IMR-90 (cell line): ENCODE measurements at regions not wholly inside any gene's neighbourhood (a gene's known extent, or its start where the extent isn't known, plus 50 kb on each side); places are given as distances from the start of the nearest gene placed in this dataset.

Experiments used
- ATAC-seq: fragments of 200-7000 bp; cut with Tn5 transposase; 2 replicates; pipeline ENCODE4 v1.9.1; 2020; ENCODE audit warnings: low read depth, mild to moderate bottlenecking, moderate library complexity
- BruUV-seq: library from RNA; stranded (reverse); fragments of 400-500 nt; replicated peaks from 2 replicates; lab custom pipeline; 2021; lab: Mats Ljungman, UMichigan
- CTCF ChIA-PET: fragments of 300-600 bp; formaldehyde crosslinking; extraction: SDS; loops from one replicate; lab custom pipeline; 2021; ENCODE audit warnings: antibody characterized with exemption; lab: Yijun Ruan, JAX
- POLR2A ChIA-PET: fragments of 300-600 bp; sonication (Branson Sonifier 250); formaldehyde crosslinking; loops from one replicate; lab custom pipeline; 2022; ENCODE audit warnings: antibody characterized with exemption; ENCODE audit not compliant: unreplicated experiment; lab: Charles Lee
- DNase-seq: peaks from one replicate; pipeline ENCODE4 v3.0.0; 2013
- H2AFZ ChIP-seq: replicated peaks from 2 replicates; pipeline ENCODE3; 2013; ENCODE audit warnings: low read length, mild to moderate bottlenecking; ENCODE audit not compliant: poor library complexity
- H2AK5ac ChIP-seq: 2 replicates; pipeline ENCODE4 v1.6.1; 2013; ENCODE audit warnings: low read depth, low read length, inconsistent platforms
- H2AK9ac ChIP-seq: replicated peaks from 2 replicates; pipeline ENCODE3; 2013; ENCODE audit warnings: mild to moderate bottlenecking, low read depth, low read length, moderate library complexity; ENCODE audit not compliant: poor library complexity
- H2BK120ac ChIP-seq: 2 replicates; pipeline ENCODE4 v1.6.1; 2013; ENCODE audit warnings: low read depth, low read length, inconsistent platforms
- H2BK15ac ChIP-seq: 3 replicates; pipeline ENCODE4 v1.6.1; 2013; ENCODE audit warnings: low read depth, low read length, inconsistent platforms
- H2BK20ac ChIP-seq: 2 replicates; pipeline ENCODE4 v1.6.1; 2013; ENCODE audit warnings: low read depth, mild to moderate bottlenecking, inconsistent platforms, low read length, moderate library complexity
- H2BK5ac ChIP-seq: 2 replicates; pipeline ENCODE4 v1.6.1; 2013; ENCODE audit warnings: mild to moderate bottlenecking, low read depth, low read length, inconsistent platforms; ENCODE audit not compliant: poor library complexity, severe bottlenecking
- H3K14ac ChIP-seq: replicated peaks from 2 replicates; pipeline ENCODE4 v1.6.1; 2013; ENCODE audit warnings: low read depth, low read length, inconsistent platforms
- H3K18ac ChIP-seq: 2 replicates; pipeline ENCODE4 v1.6.1; 2013; ENCODE audit warnings: low read depth, low read length, control low read depth
- H3K23ac ChIP-seq: 2 replicates; pipeline ENCODE4 v1.6.1; 2013; ENCODE audit warnings: low read depth, low read length, inconsistent platforms
- H3K27ac ChIP-seq: 2 replicates; pipeline ENCODE4 v1.5.1; 2013; ENCODE audit warnings: mild to moderate bottlenecking, control low read depth, low read length; ENCODE audit not compliant: insufficient read depth
- H3K27me3 ChIP-seq: 2 replicates; pipeline ENCODE4 v1.6.1; 2013; ENCODE audit warnings: low read length; ENCODE audit not compliant: control insufficient read depth, insufficient read depth
- H3K36me3 ChIP-seq: 2 replicates; pipeline ENCODE4 v1.6.1; 2013; ENCODE audit warnings: low read length, mixed read lengths; ENCODE audit not compliant: control insufficient read depth, insufficient read depth
- H3K4ac ChIP-seq: 2 replicates; pipeline ENCODE4 v1.6.1; 2013; ENCODE audit warnings: low read depth, low read length, inconsistent platforms
- H3K4me1 ChIP-seq: 2 replicates; pipeline ENCODE4 v1.6.1; 2013; ENCODE audit warnings: low read length, mixed read lengths; ENCODE audit not compliant: control insufficient read depth, insufficient read depth
- H3K4me2 ChIP-seq: 2 replicates; pipeline ENCODE4 v1.6.1; 2013; ENCODE audit warnings: low read depth, mild to moderate bottlenecking, control low read depth, low read length, moderate library complexity
- H3K4me3 ChIP-seq: 2 replicates; pipeline ENCODE4 v1.5.1; 2013; ENCODE audit warnings: low read depth, mild to moderate bottlenecking, control low read depth, low read length, moderate library complexity; ENCODE audit not compliant: insufficient read depth
- H3K56ac ChIP-seq: 2 replicates; pipeline ENCODE4 v1.6.1; 2013; ENCODE audit warnings: low read length, inconsistent platforms; ENCODE audit not compliant: insufficient read depth; ENCODE audit errors: extremely low read depth
- H3K79me1 ChIP-seq, 2 experiments: 2 replicates each; pipeline ENCODE4 v1.6.1; 2013; ENCODE audit warnings: low read length in 2 of 2, inconsistent platforms in 1 of 2, low read depth in 1 of 2
- H3K9ac ChIP-seq: 2 replicates; pipeline ENCODE4 v1.6.1; 2013; ENCODE audit warnings: low read depth, low read length, control low read depth
- H3K9me1 ChIP-seq: 2 replicates; pipeline ENCODE4 v1.6.1; 2013; ENCODE audit warnings: low read length, inconsistent platforms; ENCODE audit not compliant: insufficient read depth
- H3K9me3 ChIP-seq: 2 replicates; pipeline ENCODE4 v1.6.1; 2013; ENCODE audit warnings: low read length; ENCODE audit not compliant: control insufficient read depth, insufficient read depth
- H4K20me1 ChIP-seq: 2 replicates; pipeline ENCODE4 v1.6.1; 2013; ENCODE audit warnings: low read length, inconsistent platforms; ENCODE audit not compliant: insufficient read depth
- H4K5ac ChIP-seq: 2 replicates; pipeline ENCODE4 v1.6.1; 2013; ENCODE audit warnings: mild to moderate bottlenecking, low read depth, low read length, control low read depth
- H4K8ac ChIP-seq, 2 experiments: 2 replicates each; pipeline ENCODE4 v1.6.1; 2013; ENCODE audit warnings: low read depth in 2 of 2, low read length in 2 of 2, control low read depth in 1 of 2, inconsistent platforms in 1 of 2
- H4K91ac ChIP-seq: 2 replicates; pipeline ENCODE4 v1.6.1; 2013; ENCODE audit warnings: low read depth, low read length, inconsistent platforms; ENCODE audit not compliant: insufficient read depth
- BHLHE40 ChIP-seq: fragments of 150-350 bp; IDR thresholded peaks from 2 replicates; pipeline ENCODE4 v1.6.1; 2016; ENCODE audit warnings: mild to moderate bottlenecking, low read depth, low read length
- CEBPB ChIP-seq: IDR thresholded peaks from 2 replicates; pipeline ENCODE4 v1.6.1; 2012; ENCODE audit warnings: low read depth, low read length, improper control_type of control experiment
- CTCF ChIP-seq: conservative IDR thresholded peaks from 2 replicates; pipeline ENCODE4 v1.5.1; 2012; ENCODE audit warnings: mild to moderate bottlenecking, low read depth, low read length, improper control_type of control experiment
- FOS ChIP-seq: fragments of 150-350 bp; IDR thresholded peaks from 2 replicates; pipeline ENCODE4 v1.6.1; 2016; ENCODE audit warnings: low read depth, low read length
- MAFK ChIP-seq: IDR thresholded peaks from 2 replicates; pipeline ENCODE4 v1.6.1; 2012; ENCODE audit warnings: low read depth, low read length, improper control_type of control experiment
- MAZ ChIP-seq: IDR thresholded peaks from 2 replicates; pipeline ENCODE4 v1.6.1; 2012; ENCODE audit warnings: low read depth, mild to moderate bottlenecking, low read length, improper control_type of control experiment, moderate library complexity, borderline replicate concordance
- MXI1 ChIP-seq: IDR thresholded peaks from 2 replicates; pipeline ENCODE4 v1.6.1; 2012; ENCODE audit warnings: low read depth, mild to moderate bottlenecking, low read length, moderate library complexity, borderline replicate concordance
- NFE2L2 ChIP-seq: fragments of 150-350 bp; IDR thresholded peaks from 2 replicates; pipeline ENCODE4 v1.6.1; 2016; ENCODE audit warnings: low read depth, mild to moderate bottlenecking, low read length
- POLR2A ChIP-seq: IDR thresholded peaks from 2 replicates; pipeline ENCODE4 v1.6.1; 2012; ENCODE audit warnings: mild to moderate bottlenecking, low read depth, low read length
- RAD21 ChIP-seq: IDR thresholded peaks from 2 replicates; pipeline ENCODE4 v1.6.1; 2012; ENCODE audit warnings: low read length, improper control_type of control experiment
- SMC3 ChIP-seq: fragments of 150-350 bp; IDR thresholded peaks from 2 replicates; pipeline ENCODE4 v1.6.1; 2016; ENCODE audit warnings: low read depth, mild to moderate bottlenecking, antibody characterized with exemption, low read length, moderate library complexity
- USF2 ChIP-seq: fragments of 150-350 bp; IDR thresholded peaks from 2 replicates; pipeline ENCODE4 v1.6.1; 2017; ENCODE audit warnings: mild to moderate bottlenecking, antibody characterized with exemption, low read length, low read depth
- WGBS, 2 experiments: methylation state at CpG; one replicate each; pipeline versions ENCODE4 v1.1.5 to v1.1.7; 2013; ENCODE audit warnings: missing lambda C conversion rate in 2 of 2; ENCODE audit not compliant: insufficient read length in 1 of 2; ENCODE audit errors: extremely low coverage in 2 of 2; 5-methylcytosine and 5-hydroxymethylcytosine counted together
- dilution Hi-C: fragments of 300-500 bp; cut with HindIII; formaldehyde crosslinking; loops from one replicate; pipeline ENCODE4 v1.14.3; 2018; ENCODE audit warnings: low sequenced_read_pairs; ENCODE audit not compliant: unreplicated experiment
- in situ Hi-C: fragments of 300-500 bp; cut with MboI; formaldehyde crosslinking; loops from 3 replicates; pipeline ENCODE4 v1.14.3; 2019; ENCODE audit warnings: low sequenced_read_pairs, inconsistent platforms, mixed read lengths
- intact Hi-C: fragments of 100-400 bp; cut with micrococcal nuclease; formaldehyde crosslinking; loops from 2 replicates; pipeline ENCODE4 v1.10.0; 2022

- H3K9ac ChIP-seq = no peak overlapping the region
- H3K4me1 ChIP-seq = no peaks in the 10 kb centered on the region
- no peak overlapping the region for H3K56ac ChIP-seq
- H3K4ac ChIP-seq = no peak overlapping the region
- TF ChIP-seq CEBPB (no peak), CTCF (no peak), SMC3 (no peak), POLR2A (no peak), MXI1 (no peak), USF2 (no peak), MAFK (no peak), FOS (no peak), BHLHE40 (no peak), MAZ (no peak), RAD21 (no peak), NFE2L2 (no peak)
- intact Hi-C loops = no loop called here
- in situ Hi-C loops = no loop called here
- no peak for DNase-seq
- dilution Hi-C loops = no loop called here
- H3K9me3 ChIP-seq = peaks cover 9% of the 10 kb centered on the region
- H3K9me1 ChIP-seq = no peaks in the 10 kb centered on the region
- ChIA-PET POLR2A (no interaction called here), CTCF (no interaction called here)
- H3K4me2 ChIP-seq = no peak overlapping the region
- H2BK5ac ChIP-seq = no peak overlapping the region
- H2BK120ac ChIP-seq = no peak overlapping the region
- no peak overlapping the region for H4K91ac ChIP-seq
- H3K23ac ChIP-seq = no peak overlapping the region
- H3K14ac ChIP-seq = no peak overlapping the region
- H2BK15ac ChIP-seq = no peak overlapping the region
- H2AK9ac ChIP-seq = no peak overlapping the region
- H3K18ac ChIP-seq = no peak overlapping the region
- no peaks in the 10 kb centered on the region for H3K36me3 ChIP-seq
- no peak overlapping the region for H3K4me3 ChIP-seq
- no peak overlapping the region for H2AFZ ChIP-seq
- BruUV-seq = no TSS peak
- no peak overlapping the region for H3K27ac ChIP-seq
- no peak overlapping the region for H4K8ac ChIP-seq
- no peaks in the 10 kb centered on the region for H4K20me1 ChIP-seq
- H3K79me1 ChIP-seq = no peaks in the 10 kb centered on the region
- ATAC-seq = no peak
- H2AK5ac ChIP-seq = no peak overlapping the region
- no CpG with 5 or more reads among the region's 4 CpGs for WGBS, 2 experiments
- H2BK20ac ChIP-seq = no peak overlapping the region
- no peaks in the 10 kb centered on the region for H3K27me3 ChIP-seq
- H4K5ac ChIP-seq = no peak overlapping the region
These were observed 402.6 kb upstream of the C16orf82 start for GRCh38 chr16:26664086-26664485.
